Activated CD8-positive, alpha-beta memory T cell treated with anti-CD3 and anti-CD28 coated beads for 36 hours (primary cell): ENCODE measurements at regions not wholly inside any gene's neighbourhood (a gene's known extent, or its start where the extent isn't known, plus 50 kb on each side); places are given as distances from the start of the nearest gene placed in this dataset.

Experiments
- CTCF ChIA-PET: fragments of 350-600 bp; sonication (Branson Sonifier 250); formaldehyde crosslinking; loops from one replicate; lab custom pipeline; 2021; ENCODE audit warnings: antibody characterized with exemption; lab: Charles Lee
- POLR2A ChIA-PET: fragments of 350-600 bp; sonication (Branson Sonifier 250); formaldehyde crosslinking; loops from one replicate; lab custom pipeline; 2021; ENCODE audit warnings: antibody characterized with exemption; lab: Charles Lee

- ChIA-PET POLR2A (no interaction called here), CTCF (no interaction called here)
These were observed 420.6 kb downstream of the TDRD15 start for GRCh38 chr2:21544392-21544791.

DNA sequence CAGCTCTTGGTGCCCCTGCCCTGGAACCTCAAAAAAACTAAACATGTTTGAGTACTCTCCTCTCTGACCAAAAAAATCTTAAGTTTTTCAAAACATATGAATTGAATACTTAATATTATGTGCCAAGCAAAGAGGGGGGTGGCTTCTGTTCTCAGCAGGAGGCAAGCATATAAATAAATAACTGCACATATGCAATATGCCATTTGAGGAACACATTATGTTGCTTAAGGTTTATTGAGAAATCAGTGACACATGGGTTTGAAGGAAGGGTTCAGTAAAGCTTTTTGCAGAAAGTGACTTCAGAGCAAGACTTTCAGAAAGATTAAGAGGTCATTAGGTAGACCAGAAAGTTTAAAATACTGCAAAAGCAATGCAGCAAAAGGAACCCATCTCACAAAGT lies 429.2 kb downstream of the TDRD15 start:
- CTCF ChIA-PET, result no interaction called here
- POLR2A ChIA-PET, result no interaction called here

GRCh38 chr2:21559351-21559750 lies 435.6 kb downstream of the TDRD15 start:
- CTCF ChIA-PET, result no interaction called here
- POLR2A ChIA-PET, result no interaction called here

- CTCF ChIA-PET, result no interaction called here
- POLR2A ChIA-PET, result no interaction called here
These were observed 438.2 kb downstream of the TDRD15 start for GRCh38 chr2:21561965-21562364.

GRCh38 chr2:21567395-21567794 lies 443.6 kb downstream of the TDRD15 start:
- ChIA-PET POLR2A (no interaction called here), CTCF (interaction anchor here (0.6 kb wide), 1 partner anchor 235 kb away, joined by 3 read pairs; no protein-coding TSS in a partner anchor)

DNA sequence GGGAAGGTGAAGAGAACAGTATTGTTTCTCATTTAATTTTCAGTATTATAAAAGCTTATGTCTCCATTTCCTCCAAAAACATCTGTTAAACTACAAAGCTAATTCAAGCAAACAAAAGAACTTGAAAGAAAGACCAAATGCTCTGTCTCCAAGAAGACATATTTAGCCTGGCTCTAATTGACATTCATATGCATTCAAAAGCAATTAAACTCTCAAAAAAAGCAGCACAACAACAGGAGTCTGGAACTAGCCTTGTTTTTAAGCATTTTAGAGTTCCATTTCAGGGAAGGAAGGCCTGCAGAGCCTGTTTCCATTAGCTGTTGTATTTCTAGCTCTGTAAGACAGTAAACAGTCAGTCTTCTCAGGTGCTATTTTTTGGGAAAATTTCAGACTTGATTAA lies 447.9 kb downstream of the TDRD15 start:
- CTCF ChIA-PET, result no interaction called here
- POLR2A ChIA-PET, result no interaction called here

GRCh38 chr2:21580391-21580790 lies 456.6 kb downstream of the TDRD15 start:
- CTCF ChIA-PET, result no interaction called here

GRCh38 chr2:21585881-21586280 lies 462.1 kb downstream of the TDRD15 start:
- ChIA-PET CTCF (no interaction called here), POLR2A (no interaction called here)

More at GRCh38 chr2:21580391-21580790, 456.6 kb downstream of the TDRD15 start:
- POLR2A ChIA-PET, result no interaction called here

GRCh38 chr2:21590026-21590690 lies 466.4 kb downstream of the TDRD15 start:
- POLR2A ChIA-PET, result no interaction called here
- CTCF ChIA-PET, result no interaction called here

GRCh38 chr2:21591926-21592325 lies 468.2 kb downstream of the TDRD15 start:
- POLR2A ChIA-PET, result no interaction called here

GRCh38 chr2:21599417-21599816 lies 475.6 kb downstream of the TDRD15 start:
- ChIA-PET CTCF (no interaction called here), POLR2A (no interaction called here)

More at GRCh38 chr2:21591926-21592325, 468.2 kb downstream of the TDRD15 start:
- CTCF ChIA-PET, result no interaction called here

GRCh38 chr2:21602789-21603188 lies 479.0 kb downstream of the TDRD15 start:
- CTCF ChIA-PET, result no interaction called here
- POLR2A ChIA-PET, result no interaction called here

GRCh38 chr2:21607572-21607971 lies 483.8 kb downstream of the TDRD15 start:
- ChIA-PET POLR2A (no interaction called here), CTCF (no interaction called here)

DNA sequence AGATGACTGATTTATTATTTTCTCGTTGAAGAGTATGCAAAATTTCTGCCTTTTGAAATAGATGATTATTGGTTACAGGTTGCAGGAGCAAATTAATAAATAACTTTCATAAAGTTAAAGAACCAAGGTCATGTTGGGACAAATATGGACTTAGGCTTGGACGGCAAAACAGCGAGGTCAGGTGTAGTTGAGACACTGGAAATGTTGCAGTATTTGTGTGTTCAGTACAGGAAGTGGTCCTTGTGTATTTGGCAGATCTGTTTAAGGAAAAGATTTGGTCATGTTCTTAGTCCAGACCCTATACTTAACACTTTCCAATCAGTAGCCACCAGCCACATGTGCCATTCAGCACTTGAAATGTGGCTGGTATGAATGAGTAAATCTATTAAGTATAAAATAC lies 486.5 kb downstream of the TDRD15 start:
- ChIA-PET POLR2A (no interaction called here), CTCF (no interaction called here)

- ChIA-PET CTCF (no interaction called here), POLR2A (no interaction called here)
These were observed 494.2 kb downstream of the TDRD15 start for GRCh38 chr2:21617885-21618434.

DNA sequence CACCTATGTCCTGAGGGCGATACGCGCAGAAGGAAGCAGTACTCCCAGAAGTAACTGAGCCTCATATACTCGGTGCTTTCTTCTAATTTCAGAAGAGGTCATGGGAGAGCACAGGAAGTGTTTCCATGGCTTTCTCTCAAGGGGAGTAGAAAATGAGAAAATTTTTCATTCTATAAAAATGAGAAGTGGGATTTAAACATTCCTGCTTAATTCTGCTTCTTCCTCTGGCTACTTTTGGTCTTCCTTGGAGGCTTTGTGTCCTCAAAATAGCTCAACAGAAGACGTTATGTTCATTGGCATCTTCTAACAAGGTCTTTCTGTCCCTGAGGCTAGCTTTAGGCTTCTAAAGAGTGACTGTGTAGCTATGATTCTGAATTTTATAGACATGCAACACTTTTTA lies 497.0 kb downstream of the TDRD15 start:
- POLR2A ChIA-PET, result no interaction called here
- CTCF ChIA-PET, result no interaction called here

GRCh38 chr2:21627938-21628337 lies 504.2 kb downstream of the TDRD15 start:
- CTCF ChIA-PET, result no interaction called here
- POLR2A ChIA-PET, result no interaction called here

GRCh38 chr2:21633015-21633414 lies 509.2 kb downstream of the TDRD15 start:
- POLR2A ChIA-PET, result no interaction called here

DNA sequence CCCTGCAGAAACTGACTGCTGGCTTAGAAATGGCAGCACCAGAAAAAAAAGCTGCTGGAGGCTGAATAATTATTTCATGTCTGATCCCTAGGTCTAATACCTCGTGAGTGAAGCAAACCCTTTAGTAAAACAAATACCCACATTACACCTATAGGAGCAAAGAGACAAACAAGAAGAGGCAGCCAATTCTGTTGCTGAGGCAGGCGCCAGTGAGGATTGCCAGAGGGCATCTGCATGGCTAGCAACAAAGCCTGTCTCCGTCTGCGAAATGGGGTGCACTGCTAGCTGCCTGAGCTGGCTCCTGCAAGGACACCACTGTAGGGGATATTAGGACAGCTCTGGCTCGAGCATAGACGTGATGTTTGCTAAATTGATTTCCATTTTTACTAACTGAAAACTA lies 509.7 kb downstream of the TDRD15 start:
- ChIA-PET POLR2A (no interaction called here), CTCF (no interaction called here)

More at GRCh38 chr2:21633015-21633414, 509.2 kb downstream of the TDRD15 start:
- CTCF ChIA-PET, result no interaction called here

DNA sequence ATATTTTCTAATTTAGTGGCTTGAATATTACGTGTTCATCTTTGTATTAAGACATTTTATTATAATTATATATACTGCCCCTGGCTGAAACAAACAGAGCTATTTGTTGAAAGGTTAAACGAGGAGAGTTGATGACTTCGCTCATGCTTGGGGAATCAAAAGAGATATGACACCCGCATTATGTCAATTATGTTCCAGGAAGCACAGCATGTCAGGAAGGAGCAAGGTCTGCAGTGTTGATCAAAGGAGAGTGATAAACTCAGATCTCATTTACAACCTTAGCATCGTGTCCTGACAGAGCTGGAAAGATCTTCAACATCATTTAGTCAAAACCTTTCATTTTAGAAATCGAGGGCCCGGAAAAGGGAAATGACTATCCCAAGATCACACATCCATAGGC lies 510.1 kb downstream of the TDRD15 start:
- ChIA-PET POLR2A (no interaction called here), CTCF (no interaction called here)

- CTCF ChIA-PET, result no interaction called here
These were observed 516.3 kb downstream of the TDRD15 start for GRCh38 chr2:21640046-21640445.

DNA sequence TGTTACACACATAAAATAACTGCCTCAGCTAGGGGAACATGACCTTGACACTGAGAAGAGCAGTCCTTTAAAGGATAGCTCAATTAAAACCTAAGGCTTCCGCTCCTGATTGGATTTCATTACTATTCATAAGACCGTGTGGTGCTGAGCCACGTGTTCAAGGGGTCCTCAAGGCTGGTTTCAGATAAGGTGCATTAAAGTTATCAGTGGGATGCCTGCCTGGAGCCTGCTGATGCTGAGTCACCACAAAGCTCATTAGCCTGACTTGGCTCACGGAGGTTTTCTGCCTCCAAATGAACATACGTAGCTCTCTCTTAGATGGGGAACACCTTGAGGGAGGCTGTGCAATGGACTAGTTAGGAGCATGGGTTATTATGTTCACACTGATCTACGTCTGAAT lies 518.9 kb downstream of the TDRD15 start:
- POLR2A ChIA-PET, result no interaction called here
- CTCF ChIA-PET, result no interaction called here

More at GRCh38 chr2:21640046-21640445, 516.3 kb downstream of the TDRD15 start:
- POLR2A ChIA-PET, result no interaction called here
